ENCODE measurements at regions not wholly inside any gene's neighbourhood (a gene's known extent, or its start where the extent isn't known, plus 50 kb on each side); places are given as distances from the start of the nearest gene placed in this dataset.

GRCh38 chr4:96844858-96845490 lies 1005.1 kb downstream of the PDHA2 start:
- TF ChIP-seq EZH2 (IDR thresholded peaks at IDR 0.05; ENCODE audit: borderline replicate concordance, low read length) (no peak), CTCF (IDR thresholded peaks at IDR 0.05; ENCODE audit: low read length) (no peak)
